Natural killer cell treated with Interleukin-12 subunit alpha and Interleukin-12 subunit beta and Interleukin-15 and Interleukin-18, amount 100 ng/mL, for 72 hours (primary cell): ENCODE measurements at regions not wholly inside any gene's neighbourhood (a gene's known extent, or its start where the extent isn't known, plus 50 kb on each side); places are given as distances from the start of the nearest gene placed in this dataset.

Experiments used
- ATAC-seq, 2 donors: fragments of 150-1000 bp; cut with Tn5 transposase in 1 of 2; sonication (Bioruptor Pico), chemical (Tn5 transposase) in 1 of 2; 2 replicates each; pipeline ENCODE4 v1.10.0; 2021
- DNase-seq: peaks from one replicate; pipeline ENCODE4 v3.0.0; 2022; ENCODE audit warnings: low spot score
- H3K27ac Mint-ChIP-seq, 2 donors: 1 replicate in 1 of 2; 2 replicates in 1 of 2; pipeline ENCODE4 v1.8.0; 2022; ENCODE audit warnings: mixed read lengths in 2 of 2, mild to moderate bottlenecking in 1 of 2, moderate library complexity in 1 of 2
- H3K27me3 Mint-ChIP-seq, 2 donors: 1 replicate in 1 of 2; 2 replicates in 1 of 2; pipeline ENCODE4 v1.8.0; 2022; ENCODE audit warnings: mixed read lengths in 2 of 2
- H3K36me3 Mint-ChIP-seq: one replicate; pipeline ENCODE4 v1.8.0; 2022; ENCODE audit warnings: mixed read lengths
- H3K4me1 Mint-ChIP-seq, 2 donors: 1 replicate in 1 of 2; 2 replicates in 1 of 2; pipeline ENCODE4 v1.8.0; 2022; ENCODE audit warnings: low read depth in 2 of 2, mixed read lengths in 2 of 2, mild to moderate bottlenecking in 1 of 2
- H3K4me3 Mint-ChIP-seq: one replicate; pipeline ENCODE4 v1.8.0; 2022; ENCODE audit warnings: mixed read lengths
- H3K9me3 Mint-ChIP-seq: 2 replicates; pipeline ENCODE4 v1.8.0; 2022; ENCODE audit warnings: mixed read lengths

DNA sequence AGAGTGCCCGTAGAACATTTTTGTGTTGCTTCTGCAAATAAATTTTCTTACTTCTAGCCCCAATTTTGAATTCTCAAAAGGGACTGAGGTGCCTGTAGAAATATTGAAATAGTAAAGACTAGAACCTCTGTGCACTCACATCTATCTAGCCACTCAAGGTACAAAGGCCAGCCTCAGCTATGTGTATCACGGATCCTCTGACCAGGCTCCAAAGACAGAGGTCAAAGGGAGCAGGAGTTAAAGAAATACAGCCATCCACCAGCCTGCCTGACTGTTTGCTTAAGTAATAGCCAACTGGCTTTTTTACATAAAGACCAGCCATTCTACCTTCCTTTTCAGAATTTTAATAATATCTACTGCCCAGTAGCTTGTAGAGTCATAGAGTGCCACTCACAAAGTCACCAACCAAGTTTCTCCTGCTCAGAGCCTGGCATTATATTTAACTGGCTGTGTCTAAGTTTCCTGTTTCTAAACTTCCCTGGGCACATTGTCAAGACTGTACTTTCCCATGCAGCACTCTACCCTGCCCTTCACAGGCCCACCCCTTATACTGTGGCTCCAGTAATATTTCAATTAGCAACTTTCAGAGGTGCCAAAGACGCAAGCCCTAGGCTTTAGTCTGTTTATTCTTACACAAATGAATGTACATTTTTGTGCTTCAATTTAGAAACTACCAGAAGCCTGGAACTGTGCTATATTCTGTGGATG lies 338.3 kb upstream of the NT5C1B start:
- H3K27ac Mint-ChIP-seq: no peak overlapping the region
- no peak overlapping the region for H3K4me3 Mint-ChIP-seq
- no peaks in the 10 kb centered on the region for H3K36me3 Mint-ChIP-seq
- DNase-seq (no peak), ATAC-seq (no peak)
- no peaks in the 10 kb centered on the region for H3K4me1 Mint-ChIP-seq
- H3K9me3 Mint-ChIP-seq: peaks cover 9% of the 10 kb centered on the region
- no peaks in the 10 kb centered on the region for H3K27me3 Mint-ChIP-seq

- peaks cover 6% of the 10 kb centered on the region for H3K36me3 Mint-ChIP-seq
- no peaks in the 10 kb centered on the region for H3K4me1 Mint-ChIP-seq
- ATAC-seq: no peak
- no peak overlapping the region for H3K27ac Mint-ChIP-seq
- H3K9me3 Mint-ChIP-seq: peaks cover 14% of the 10 kb centered on the region
- no peak for DNase-seq
- no peaks in the 10 kb centered on the region for H3K27me3 Mint-ChIP-seq
- no peak overlapping the region for H3K4me3 Mint-ChIP-seq
Observed at GRCh38 chr2:18926631-18927524, 337.5 kb upstream of the NT5C1B start.

DNA sequence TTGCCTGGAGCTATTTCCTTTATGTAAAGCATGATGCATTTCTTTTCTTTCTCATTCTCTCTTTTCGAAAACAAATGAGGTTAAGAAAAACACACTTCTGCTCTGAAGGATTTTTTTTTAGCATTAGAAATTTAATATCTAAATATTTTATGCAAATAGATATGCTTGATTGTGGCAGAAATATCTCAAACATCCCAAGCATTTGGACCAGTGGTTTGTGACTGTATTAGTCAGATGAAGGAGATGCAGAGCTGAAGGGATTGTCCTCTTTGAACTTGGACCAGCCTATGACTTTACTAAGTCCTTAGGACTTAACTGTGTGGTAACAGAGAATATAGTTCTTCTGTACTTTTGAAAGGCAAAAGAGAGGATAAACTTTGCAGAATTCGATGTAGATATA lies 335.9 kb upstream of the NT5C1B start:
- Mint-ChIP-seq H3K4me3 (no peak overlapping the region), H3K4me1 (no peaks in the 10 kb centered on the region), H3K9me3 (peaks cover 7% of the 10 kb centered on the region), H3K36me3 (peaks cover 6% of the 10 kb centered on the region), H3K27me3 (no peaks in the 10 kb centered on the region), H3K27ac (no peak overlapping the region)
- no peak for DNase-seq
- no peak for ATAC-seq

DNA sequence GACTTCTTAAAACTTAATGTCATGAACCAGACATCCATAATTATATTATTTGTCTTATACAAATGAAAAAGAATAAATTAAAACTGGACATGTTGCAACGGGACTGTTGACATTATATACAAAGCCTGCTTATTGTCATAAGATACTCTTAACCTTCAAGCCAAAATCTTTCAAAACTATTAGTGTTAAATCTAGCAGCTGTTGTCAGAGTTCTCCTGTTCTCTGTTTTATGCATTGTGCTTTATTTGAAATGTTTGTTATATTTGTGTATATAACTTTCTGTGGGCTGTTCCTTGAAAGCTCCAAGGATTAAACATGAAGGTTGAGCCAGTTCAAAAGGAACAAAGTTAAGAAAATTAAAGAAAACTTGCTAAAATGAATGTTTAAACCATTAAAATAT lies 335.5 kb upstream of the NT5C1B start:
- H3K27ac Mint-ChIP-seq: no peak overlapping the region
- no peak for ATAC-seq
- H3K36me3 Mint-ChIP-seq: peaks cover 6% of the 10 kb centered on the region

GRCh38 chr2:18924386-18924785 lies 335.0 kb upstream of the NT5C1B start:
- no peak overlapping the region for H3K4me3 Mint-ChIP-seq
- ATAC-seq: no peak
- peaks cover 5% of the 10 kb centered on the region for H3K9me3 Mint-ChIP-seq
- no peaks in the 10 kb centered on the region for H3K27me3 Mint-ChIP-seq
- H3K27ac Mint-ChIP-seq: no peak overlapping the region
- no peaks in the 10 kb centered on the region for H3K4me1 Mint-ChIP-seq
- DNase-seq: no peak
- H3K36me3 Mint-ChIP-seq: peaks cover 6% of the 10 kb centered on the region

More for the DNA sequence above, 335.5 kb upstream of the NT5C1B start:
- Mint-ChIP-seq H3K27me3 (no peaks in the 10 kb centered on the region), H3K9me3 (peaks cover 5% of the 10 kb centered on the region), H3K4me1 (no peaks in the 10 kb centered on the region), H3K4me3 (no peak overlapping the region)
- no peak for DNase-seq

DNA sequence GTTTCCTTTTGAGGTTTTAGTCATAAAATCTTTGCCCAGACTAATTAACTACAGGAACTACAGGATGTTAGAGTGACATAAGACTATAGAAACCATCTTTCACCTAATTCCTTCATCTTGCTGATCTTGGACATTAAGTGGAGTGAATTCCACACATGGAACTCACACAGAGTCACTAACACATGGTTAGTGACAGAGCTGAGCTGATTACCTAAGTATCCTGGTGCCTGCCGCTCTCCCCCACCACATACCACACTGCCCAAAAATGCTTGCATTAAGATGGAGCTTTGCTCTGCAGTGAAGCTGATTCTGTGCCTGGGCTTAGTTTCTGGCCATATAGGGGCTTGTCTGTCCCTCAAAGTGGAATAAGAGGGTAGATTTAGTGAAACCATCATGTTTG lies 332.9 kb upstream of the NT5C1B start:
- H3K9me3 Mint-ChIP-seq: peaks cover 5% of the 10 kb centered on the region
- H3K27me3 Mint-ChIP-seq: no peaks in the 10 kb centered on the region
- no peak overlapping the region for H3K27ac Mint-ChIP-seq
- peaks cover 6% of the 10 kb centered on the region for H3K36me3 Mint-ChIP-seq
- no peaks in the 10 kb centered on the region for H3K4me1 Mint-ChIP-seq
- DNase-seq: no peak
- ATAC-seq: no peak
- no peak overlapping the region for H3K4me3 Mint-ChIP-seq

DNA sequence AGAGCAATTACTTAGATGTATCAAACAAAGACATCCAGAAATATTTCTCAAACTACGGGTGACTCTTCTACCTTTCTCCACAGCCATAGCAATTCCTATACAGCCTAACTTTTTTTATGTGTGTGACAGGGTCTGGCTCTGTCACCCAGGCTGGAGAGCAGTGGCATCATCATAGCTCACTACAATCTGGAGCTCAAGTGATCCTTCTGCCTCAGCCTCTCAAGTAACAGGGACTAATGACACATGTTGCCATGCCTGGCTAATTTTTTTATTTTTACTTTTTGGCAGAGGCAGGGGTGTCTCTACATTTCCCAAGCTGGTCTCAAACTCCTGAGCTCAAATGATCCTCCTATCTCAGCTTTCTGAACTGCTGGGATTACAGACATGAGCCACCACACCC lies 328.9 kb upstream of the NT5C1B start:
- Mint-ChIP-seq H3K27me3 (no peaks in the 10 kb centered on the region), H3K4me3 (no peak overlapping the region), H3K36me3 (peaks cover 6% of the 10 kb centered on the region), H3K27ac (no peak overlapping the region), H3K9me3 (peaks cover 9% of the 10 kb centered on the region), H3K4me1 (no peaks in the 10 kb centered on the region)
- DNase-seq: no peak
- no peak for ATAC-seq

DNA sequence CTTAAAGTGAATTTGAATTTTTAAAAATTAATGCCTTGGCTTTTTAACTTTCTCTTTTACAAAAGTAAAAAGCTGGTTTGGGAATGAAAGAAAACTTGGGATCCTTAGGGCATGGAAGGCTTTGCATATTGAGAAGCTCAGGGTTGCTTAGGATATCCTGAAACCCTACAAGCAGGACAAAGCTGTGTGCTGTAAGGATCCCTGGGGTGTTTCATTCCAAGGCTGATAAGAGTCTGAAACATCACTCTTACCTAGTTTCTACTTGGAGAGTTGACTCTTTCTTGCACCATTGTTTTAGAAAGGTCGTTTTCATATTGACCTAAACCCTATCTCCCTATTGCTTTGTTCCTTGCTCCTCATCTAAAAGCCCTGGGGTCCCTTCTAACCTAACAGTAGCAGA lies 325.9 kb upstream of the NT5C1B start:
- peaks cover 8% of the 10 kb centered on the region for H3K9me3 Mint-ChIP-seq
- H3K36me3 Mint-ChIP-seq: no peaks in the 10 kb centered on the region
- H3K27ac Mint-ChIP-seq: no peak overlapping the region
- DNase-seq (no peak), ATAC-seq (no peak)
- no peaks in the 10 kb centered on the region for H3K27me3 Mint-ChIP-seq
- no peaks in the 10 kb centered on the region for H3K4me1 Mint-ChIP-seq
- no peak overlapping the region for H3K4me3 Mint-ChIP-seq

- no peak for ATAC-seq
- H3K4me1 Mint-ChIP-seq: no peaks in the 10 kb centered on the region
- H3K36me3 Mint-ChIP-seq: no peaks in the 10 kb centered on the region
- H3K4me3 Mint-ChIP-seq: no peak overlapping the region
- H3K27me3 Mint-ChIP-seq: no peaks in the 10 kb centered on the region
- no peak overlapping the region for H3K27ac Mint-ChIP-seq
- peaks cover 8% of the 10 kb centered on the region for H3K9me3 Mint-ChIP-seq
- DNase-seq: no peak
Observed at GRCh38 chr2:18913512-18913911, 324.1 kb upstream of the NT5C1B start.

- H3K36me3 Mint-ChIP-seq: no peaks in the 10 kb centered on the region
- no peak overlapping the region for H3K27ac Mint-ChIP-seq
- DNase-seq: no peak
- ATAC-seq: no peak
- peaks cover 17% of the 10 kb centered on the region for H3K9me3 Mint-ChIP-seq
- H3K4me3 Mint-ChIP-seq: no peak overlapping the region
- H3K4me1 Mint-ChIP-seq: no peaks in the 10 kb centered on the region
- H3K27me3 Mint-ChIP-seq: no peaks in the 10 kb centered on the region
Observed at GRCh38 chr2:18912225-18912888, 323.0 kb upstream of the NT5C1B start.

- H3K9me3 Mint-ChIP-seq: peaks cover 23% of the 10 kb centered on the region
- no peak overlapping the region for H3K27ac Mint-ChIP-seq
- DNase-seq: no peak
- no peaks in the 10 kb centered on the region for H3K36me3 Mint-ChIP-seq
- no peaks in the 10 kb centered on the region for H3K4me1 Mint-ChIP-seq
- no peaks in the 10 kb centered on the region for H3K27me3 Mint-ChIP-seq
- H3K4me3 Mint-ChIP-seq: no peak overlapping the region
- no peak for ATAC-seq
Observed at GRCh38 chr2:18911416-18911815, 322.0 kb upstream of the NT5C1B start.

GRCh38 chr2:18910843-18911242 lies 321.5 kb upstream of the NT5C1B start:
- Mint-ChIP-seq H3K27me3 (no peaks in the 10 kb centered on the region), H3K36me3 (no peaks in the 10 kb centered on the region), H3K4me3 (no peak overlapping the region), H3K9me3 (peaks cover 23% of the 10 kb centered on the region), H3K27ac (no peak overlapping the region), H3K4me1 (no peaks in the 10 kb centered on the region)
- ATAC-seq (no peak), DNase-seq (no peak)

- no peaks in the 10 kb centered on the region for H3K27me3 Mint-ChIP-seq
- H3K4me1 Mint-ChIP-seq: no peaks in the 10 kb centered on the region
- peaks cover 20% of the 10 kb centered on the region for H3K9me3 Mint-ChIP-seq
- H3K36me3 Mint-ChIP-seq: no peaks in the 10 kb centered on the region
- no peak for ATAC-seq
- H3K4me3 Mint-ChIP-seq: no peak overlapping the region
- DNase-seq: no peak
- H3K27ac Mint-ChIP-seq: no peak overlapping the region
Observed at GRCh38 chr2:18907937-18908336, 318.6 kb upstream of the NT5C1B start.

GRCh38 chr2:18907508-18907907 lies 318.1 kb upstream of the NT5C1B start:
- no peak overlapping the region for H3K27ac Mint-ChIP-seq
- H3K4me3 Mint-ChIP-seq: no peak overlapping the region
- no peak for DNase-seq
- H3K9me3 Mint-ChIP-seq: peaks cover 22% of the 10 kb centered on the region
- no peaks in the 10 kb centered on the region for H3K36me3 Mint-ChIP-seq
- H3K4me1 Mint-ChIP-seq: no peaks in the 10 kb centered on the region
- no peak for ATAC-seq
- no peaks in the 10 kb centered on the region for H3K27me3 Mint-ChIP-seq
